ENCODE measurements at regions not wholly inside any gene's neighbourhood (a gene's known extent, or its start where the extent isn't known, plus 50 kb on each side); places are given as distances from the start of the nearest gene placed in this dataset.

DNA sequence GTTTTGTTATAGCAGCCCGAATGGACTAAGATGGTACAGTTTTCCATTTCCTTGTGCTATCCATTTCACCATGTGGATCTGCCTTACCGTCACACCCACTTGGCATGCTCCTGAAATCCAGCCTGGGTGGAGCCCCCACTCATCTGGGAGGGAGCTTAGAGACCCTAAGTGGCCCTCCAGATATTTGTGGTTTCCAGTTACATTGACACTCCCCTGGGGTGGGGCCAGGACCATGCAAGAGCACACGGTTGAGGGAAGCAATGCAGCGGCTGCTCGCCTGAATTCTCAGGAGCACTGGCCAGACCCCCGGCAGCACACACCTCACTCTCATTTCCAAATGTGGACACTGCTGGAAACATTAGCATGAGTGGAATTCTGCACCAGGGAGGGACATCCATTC is 231.1 kb downstream of the UTP18 start:
- TF ChIP-seq, protein P1, sequence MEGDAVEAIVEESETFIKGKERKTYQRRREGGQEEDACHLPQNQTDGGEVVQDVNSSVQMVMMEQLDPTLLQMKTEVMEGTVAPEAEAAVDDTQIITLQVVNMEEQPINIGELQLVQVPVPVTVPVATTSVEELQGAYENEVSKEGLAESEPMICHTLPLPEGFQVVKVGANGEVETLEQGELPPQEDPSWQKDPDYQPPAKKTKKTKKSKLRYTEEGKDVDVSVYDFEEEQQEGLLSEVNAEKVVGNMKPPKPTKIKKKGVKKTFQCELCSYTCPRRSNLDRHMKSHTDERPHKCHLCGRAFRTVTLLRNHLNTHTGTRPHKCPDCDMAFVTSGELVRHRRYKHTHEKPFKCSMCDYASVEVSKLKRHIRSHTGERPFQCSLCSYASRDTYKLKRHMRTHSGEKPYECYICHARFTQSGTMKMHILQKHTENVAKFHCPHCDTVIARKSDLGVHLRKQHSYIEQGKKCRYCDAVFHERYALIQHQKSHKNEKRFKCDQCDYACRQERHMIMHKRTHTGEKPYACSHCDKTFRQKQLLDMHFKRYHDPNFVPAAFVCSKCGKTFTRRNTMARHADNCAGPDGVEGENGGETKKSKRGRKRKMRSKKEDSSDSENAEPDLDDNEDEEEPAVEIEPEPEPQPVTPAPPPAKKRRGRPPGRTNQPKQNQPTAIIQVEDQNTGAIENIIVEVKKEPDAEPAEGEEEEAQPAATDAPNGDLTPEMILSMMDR (conservative IDR thresholded peaks at IDR 0.05; ENCODE audit: low read depth, low read length), result no peak
- no peak for TF ChIP-seq EZH2 (IDR thresholded peaks at IDR 0.05; ENCODE audit: low read length, unreplicated experiment)
